H1 (cell line): ENCODE measurements at regions not wholly inside any gene's neighbourhood (a gene's known extent, or its start where the extent isn't known, plus 50 kb on each side); places are given as distances from the start of the nearest gene placed in this dataset.

Source experiments
- ATF3 ChIP-seq: IDR thresholded peaks from 2 replicates; pipeline ENCODE4 v1.6.1; 2011; ENCODE audit warnings: low read depth, mild to moderate bottlenecking, low read length; ENCODE audit not compliant: insufficient read depth
- CBX8 ChIP-seq: fragments of 300-800, 300-1000 bp; sonication (generic); IDR thresholded peaks from 2 replicates; pipeline ENCODE4 v1.7.1; 2016; ENCODE audit warnings: low read depth, low read length, borderline replicate concordance
- CTCF ChIP-seq, 3 experiments: IDR thresholded peaks; 1 replicate in 2 of 3; 2 replicates in 1 of 3; pipeline versions ENCODE4 v1.5.1 to v1.6.1; 2011; ENCODE audit warnings: low read length in 3 of 3, mild to moderate bottlenecking in 3 of 3, inconsistent platforms in 2 of 3, low read depth in 1 of 3, moderate library complexity in 1 of 3; ENCODE audit not compliant: insufficient read depth in 1 of 3; ENCODE audit errors: control extremely low read depth in 1 of 3
- EZH2 ChIP-seq: fragments of 200-600 bp; sonication (generic); IDR thresholded peaks from 2 replicates; pipeline ENCODE4 v1.7.1; 2012; ENCODE audit warnings: low read depth, mild to moderate bottlenecking, moderate library complexity, low read length, inconsistent platforms; ENCODE audit not compliant: severe bottlenecking
- JUND ChIP-seq: IDR thresholded peaks from 2 replicates; pipeline ENCODE4 v1.6.1; 2011; ENCODE audit warnings: mild to moderate bottlenecking, improper control_type of control experiment, low read length
- POLR2A ChIP-seq, 2 experiments: IDR thresholded peaks; 1 replicate in 1 of 2; 2 replicates in 1 of 2; pipeline ENCODE4 v1.6.1; 2011; ENCODE audit warnings: low read depth in 2 of 2, low read length in 2 of 2, mild to moderate bottlenecking in 2 of 2; ENCODE audit errors: control extremely low read depth in 1 of 2
- SUZ12 ChIP-seq: fragments of 200-600 bp; sonication (generic); IDR thresholded peaks from 2 replicates; pipeline ENCODE4 v1.6.1; 2012; ENCODE audit warnings: mild to moderate bottlenecking, inconsistent platforms, low read length, moderate library complexity, mixed read lengths
- TEAD4 ChIP-seq: IDR thresholded peaks from 2 replicates; pipeline ENCODE4 v1.6.1; 2012; ENCODE audit warnings: low read depth, low read length, inconsistent platforms, mixed read lengths

GRCh38 chr14:101117543-101117942, 214.0 kb upstream of the RTL1 start:
- no peak for TF ChIP-seq SUZ12
- no peak for TF ChIP-seq ATF3
- TF ChIP-seq CBX8, result no peak
- TF ChIP-seq TEAD4, result no peak
- TF ChIP-seq POLR2A (IDR thresholded peaks at IDR 0.05; ENCODE audit: control extremely low read depth in 1 of 2, low read depth in 2 of 2, low read length in 2 of 2), result no peak
- TF ChIP-seq JUND, result no peak
- TF ChIP-seq EZH2, result no peak
- no peak for TF ChIP-seq CTCF (IDR thresholded peaks at IDR 0.05; ENCODE audit: control extremely low read depth in 1 of 3, insufficient read depth in 1 of 3, low read depth in 1 of 3, low read length in 3 of 3)
